Suprapubic skin (tissue), 3 donors: ENCODE measurements at regions not wholly inside any gene's neighbourhood (a gene's known extent, or its start where the extent isn't known, plus 50 kb on each side); places are given as distances from the start of the nearest gene placed in this dataset.

Experiments
- POLR2A ChIP-seq, 2 donors: fragments of 450-650 bp; IDR thresholded peaks; one replicate each; pipeline ENCODE4 v1.6.1; 2017; ENCODE audit warnings: antibody characterized with exemption in 2 of 2, mild to moderate bottlenecking in 2 of 2, moderate library complexity in 2 of 2
- TF ChIP-seq, protein P1 (sequence below), 2 donors: fragments of 200-600 bp in 1 of 2; fragments of 450-650 bp in 1 of 2; sonication (generic) in 1 of 2; IDR thresholded peaks; one replicate each; pipeline ENCODE4 v1.5.1; 2016 to 2019; ENCODE audit warnings: antibody characterized with exemption in 2 of 2, mild to moderate bottlenecking in 1 of 2, moderate library complexity in 1 of 2

DNA sequence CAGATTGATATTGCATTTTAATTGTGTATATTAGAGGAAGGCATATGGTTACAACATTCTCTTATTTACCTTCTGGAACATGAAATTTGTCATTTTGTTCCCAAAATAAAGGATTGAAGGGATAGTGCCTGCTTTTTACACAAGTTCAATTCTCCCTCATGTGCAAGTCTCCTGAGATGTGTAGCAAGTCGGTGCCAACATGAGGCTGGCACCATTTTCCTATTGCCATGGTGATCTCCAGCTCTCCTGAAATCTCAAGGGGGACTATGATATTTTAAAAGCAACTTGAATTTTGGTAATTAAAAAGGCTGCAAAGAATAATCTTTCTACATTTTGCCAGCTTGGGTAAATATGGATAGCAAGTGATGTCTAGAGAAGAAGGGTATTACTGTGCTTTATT, 693.3 kb upstream of the WWC1 start:
- no peak for TF ChIP-seq POLR2A (IDR thresholded peaks at IDR 0.05)
- TF ChIP-seq, protein P1, sequence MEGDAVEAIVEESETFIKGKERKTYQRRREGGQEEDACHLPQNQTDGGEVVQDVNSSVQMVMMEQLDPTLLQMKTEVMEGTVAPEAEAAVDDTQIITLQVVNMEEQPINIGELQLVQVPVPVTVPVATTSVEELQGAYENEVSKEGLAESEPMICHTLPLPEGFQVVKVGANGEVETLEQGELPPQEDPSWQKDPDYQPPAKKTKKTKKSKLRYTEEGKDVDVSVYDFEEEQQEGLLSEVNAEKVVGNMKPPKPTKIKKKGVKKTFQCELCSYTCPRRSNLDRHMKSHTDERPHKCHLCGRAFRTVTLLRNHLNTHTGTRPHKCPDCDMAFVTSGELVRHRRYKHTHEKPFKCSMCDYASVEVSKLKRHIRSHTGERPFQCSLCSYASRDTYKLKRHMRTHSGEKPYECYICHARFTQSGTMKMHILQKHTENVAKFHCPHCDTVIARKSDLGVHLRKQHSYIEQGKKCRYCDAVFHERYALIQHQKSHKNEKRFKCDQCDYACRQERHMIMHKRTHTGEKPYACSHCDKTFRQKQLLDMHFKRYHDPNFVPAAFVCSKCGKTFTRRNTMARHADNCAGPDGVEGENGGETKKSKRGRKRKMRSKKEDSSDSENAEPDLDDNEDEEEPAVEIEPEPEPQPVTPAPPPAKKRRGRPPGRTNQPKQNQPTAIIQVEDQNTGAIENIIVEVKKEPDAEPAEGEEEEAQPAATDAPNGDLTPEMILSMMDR (IDR thresholded peaks at IDR 0.05), result no peak
